GM19025 (cell line): ENCODE measurements at regions not wholly inside any gene's neighbourhood (a gene's known extent, or its start where the extent isn't known, plus 50 kb on each side); places are given as distances from the start of the nearest gene placed in this dataset.

Source experiments
- ATAC-seq: cut with Tn5 transposase; IDR thresholded peaks from one replicate; pipeline ENCODE4 v1.9.1; 2021; ENCODE audit warnings: mild to moderate bottlenecking, low read depth, moderate library complexity; ENCODE audit not compliant: unreplicated experiment

DNA sequence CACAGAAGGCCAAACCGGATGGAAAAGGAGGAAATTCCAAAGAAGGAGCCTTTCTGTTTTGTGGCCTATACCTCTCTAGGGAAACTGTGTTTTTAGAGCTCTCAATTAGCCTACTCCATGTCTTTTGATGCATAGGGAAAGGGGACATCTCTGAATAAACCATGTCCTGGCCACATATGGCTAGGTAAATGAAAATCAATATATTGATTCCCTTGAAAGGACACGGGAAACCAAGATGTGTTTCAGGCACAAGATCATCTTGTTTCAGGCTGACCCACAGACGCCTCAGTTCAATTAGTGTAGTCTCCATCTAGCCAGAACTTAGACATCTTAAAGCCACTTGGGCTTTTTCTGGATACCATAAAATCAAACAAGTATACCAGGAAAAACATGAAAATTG, 363.1 kb downstream of the ENC1 start:
- no peak for ATAC-seq

GRCh38 chr5:74275171-74275992, 365.1 kb downstream of the ENC1 start:
- no peak for ATAC-seq

- no peak for ATAC-seq
Measured at GRCh38 chr5:74274326-74274725, 366.2 kb downstream of the ENC1 start.

- no peak for ATAC-seq
Measured at GRCh38 chr5:74272831-74273451, 367.6 kb downstream of the ENC1 start.

DNA sequence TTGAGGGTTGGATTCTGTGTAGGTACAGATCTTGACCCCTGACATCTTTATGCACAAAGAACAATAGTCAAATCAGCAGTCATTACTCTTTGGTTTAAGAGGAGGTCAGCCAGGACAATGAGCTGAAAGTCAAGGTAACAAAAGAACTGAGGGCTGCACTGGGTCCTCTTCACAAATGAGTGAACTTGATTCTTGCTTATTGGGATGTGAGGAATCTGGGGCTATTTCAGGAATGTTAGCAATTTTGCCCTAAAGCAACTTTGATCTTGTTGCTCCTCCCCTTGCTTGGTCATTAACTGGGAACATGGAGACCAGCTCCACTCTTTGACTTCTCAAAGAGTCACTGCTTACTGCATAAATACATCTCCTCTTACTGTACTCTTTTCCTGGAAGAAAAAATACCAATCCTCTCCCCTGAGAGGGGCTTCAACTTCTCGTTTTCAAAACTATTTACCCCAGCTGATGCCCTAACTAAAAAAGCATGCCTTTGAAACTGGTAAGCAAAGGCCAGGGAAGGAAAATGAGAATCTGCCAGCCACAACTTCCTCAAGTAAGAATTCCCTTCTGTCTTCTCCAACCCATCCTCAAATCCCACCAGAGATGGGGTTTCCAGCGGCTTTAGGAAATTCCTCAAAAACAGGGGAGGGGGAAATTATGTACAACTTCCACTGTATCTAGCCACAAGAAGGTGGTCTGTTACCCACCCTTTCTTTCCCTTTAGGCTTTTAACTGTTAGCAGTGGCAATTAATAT, 368.3 kb downstream of the ENC1 start:
- ATAC-seq = no peak

GRCh38 chr5:74268297-74268696, 372.2 kb downstream of the ENC1 start:
- ATAC-seq = no peak

GRCh38 chr5:74266836-74267235, 373.7 kb downstream of the ENC1 start:
- no peak for ATAC-seq

- ATAC-seq = no peak
Measured at GRCh38 chr5:74266132-74266531, 374.4 kb downstream of the ENC1 start.

- no peak for ATAC-seq
Measured at GRCh38 chr5:74262544-74263207, 377.9 kb downstream of the ENC1 start.

- ATAC-seq = no peak
Measured at GRCh38 chr5:74261866-74262265, 378.7 kb downstream of the ENC1 start.

DNA sequence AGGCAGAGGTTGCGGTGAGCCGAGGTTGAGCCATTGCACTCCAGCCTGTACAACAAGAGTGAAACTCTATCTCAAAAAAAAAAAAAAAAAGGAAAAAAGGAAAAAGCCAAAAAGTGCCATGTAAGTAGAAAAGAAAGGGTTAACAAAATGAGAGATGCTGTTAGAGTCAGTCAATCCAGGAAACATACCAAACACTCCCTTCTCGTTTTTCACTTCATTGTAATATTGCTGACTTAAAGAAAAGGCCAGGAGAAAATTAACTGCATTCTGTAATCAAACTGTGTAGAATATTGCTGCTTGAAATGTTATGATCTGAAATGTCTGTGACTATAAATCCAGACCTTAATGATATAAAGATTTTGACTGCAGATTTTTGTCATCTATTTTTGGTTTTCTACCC, 379.1 kb downstream of the ENC1 start:
- no peak for ATAC-seq

DNA sequence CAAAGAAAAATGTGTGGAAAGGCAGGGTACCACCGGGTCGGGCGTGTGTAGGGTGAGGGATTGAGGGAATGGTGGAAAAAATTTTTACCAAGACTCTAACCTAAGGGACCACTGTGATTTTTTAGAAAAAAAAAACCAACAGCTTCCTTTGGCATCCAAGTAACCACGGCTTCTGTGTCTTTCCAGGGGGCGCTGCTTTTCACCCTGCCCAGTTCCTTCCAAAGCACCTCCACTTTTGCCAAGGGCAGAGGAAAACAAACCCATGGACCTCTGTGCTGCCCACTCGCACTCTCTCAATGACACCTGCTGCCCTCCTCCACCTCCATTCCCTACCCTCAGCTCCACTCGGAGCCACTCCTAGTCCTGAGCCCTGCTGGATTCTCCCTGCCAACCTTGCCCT, 381.0 kb downstream of the ENC1 start:
- no peak for ATAC-seq

DNA sequence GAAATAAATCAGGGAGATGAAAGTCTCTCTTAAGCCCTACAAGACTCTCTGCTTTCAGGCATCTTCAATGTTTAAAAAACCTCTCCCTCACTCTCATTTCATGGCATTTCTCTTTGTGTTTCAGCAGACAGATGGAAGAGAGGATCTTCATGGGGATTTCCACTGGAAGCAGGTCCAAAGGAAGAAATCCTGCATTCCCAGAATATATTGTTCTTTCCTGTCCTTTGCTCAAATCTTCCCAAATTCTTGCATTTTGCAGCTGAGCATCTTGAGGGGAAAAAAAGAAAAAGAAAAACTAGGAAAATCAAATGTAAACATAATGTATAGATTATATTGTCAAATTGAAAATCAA, 382.2 kb downstream of the ENC1 start:
- ATAC-seq = no peak

- peak; percentile 72 for ATAC-seq
Measured at GRCh38 chr5:74257645-74258313, 382.7 kb downstream of the ENC1 start.

DNA sequence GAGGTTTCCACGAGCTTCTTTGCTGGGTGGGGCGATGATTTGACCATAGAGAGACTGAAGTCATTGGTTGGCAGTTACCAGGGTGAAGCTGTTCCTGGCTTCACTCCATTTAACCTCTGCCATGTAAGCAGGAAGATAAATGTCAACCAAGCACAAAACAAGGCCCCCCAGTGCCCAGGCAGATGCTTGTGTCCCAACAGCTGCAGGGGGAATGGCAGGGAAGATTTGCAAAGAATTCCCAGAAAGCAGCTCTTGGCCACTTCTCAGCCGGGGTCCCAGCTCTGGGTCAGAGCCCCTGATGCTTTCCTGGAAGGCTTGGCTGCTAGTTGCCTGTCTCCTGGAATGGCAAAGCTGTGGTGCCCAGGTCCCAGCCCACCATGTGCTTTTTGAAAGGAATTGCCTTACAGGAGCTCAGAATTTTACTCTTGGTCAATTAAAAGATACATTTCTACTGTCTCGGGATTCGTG, 383.4 kb downstream of the ENC1 start:
- ATAC-seq = no peak

DNA sequence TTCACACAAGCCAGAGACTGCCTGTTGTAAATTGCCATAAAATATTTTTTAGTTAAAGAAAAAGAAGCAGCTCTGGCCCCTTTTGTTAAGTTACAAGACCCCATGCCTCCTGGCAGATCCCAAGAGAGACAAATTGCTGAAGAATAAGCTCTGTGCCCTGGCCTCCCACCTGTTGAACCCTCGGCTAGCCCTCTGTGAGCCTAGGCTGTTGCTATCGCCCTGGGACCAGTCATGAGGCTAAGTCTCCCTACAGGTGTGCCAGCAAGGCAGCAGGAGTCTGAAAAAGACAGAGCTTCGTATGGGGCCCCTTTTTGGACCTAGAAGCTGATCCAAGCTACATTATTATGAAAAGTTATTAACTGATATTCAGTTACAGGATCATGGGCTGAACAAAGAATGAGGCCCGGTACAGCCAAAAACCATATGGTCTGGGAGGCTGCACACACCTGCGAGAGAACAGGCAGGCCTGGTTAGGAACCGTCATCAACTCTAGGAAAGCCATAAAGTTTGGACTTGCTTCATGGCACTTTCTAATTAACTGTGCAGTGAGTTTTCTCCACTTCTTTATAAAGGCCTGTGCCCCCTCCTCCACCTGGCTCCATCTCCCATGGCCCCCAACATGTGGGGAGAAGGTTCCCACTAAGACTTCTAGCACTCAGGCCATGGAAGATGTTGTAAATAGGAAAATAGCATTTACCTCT, 384.7 kb downstream of the ENC1 start:
- ATAC-seq = no peak

- ATAC-seq = no peak
Measured at GRCh38 chr5:74254257-74254656, 386.3 kb downstream of the ENC1 start.

- ATAC-seq = no peak
Measured at GRCh38 chr5:74252044-74252443, 388.5 kb downstream of the ENC1 start.

GRCh38 chr5:74251141-74252035, 389.1 kb downstream of the ENC1 start:
- no peak for ATAC-seq
